Common myeloid progenitor, CD34-positive (primary cell): ENCODE measurements at regions not wholly inside any gene's neighbourhood (a gene's known extent, or its start where the extent isn't known, plus 50 kb on each side); places are given as distances from the start of the nearest gene placed in this dataset.

Experiments used
- CTCF ChIA-PET: fragments of 350-600 bp; sonication (Branson Sonifier 250); formaldehyde crosslinking; loops from one replicate; lab custom pipeline; 2021; ENCODE audit warnings: antibody characterized with exemption; lab: Charles Lee
- POLR2A ChIA-PET: fragments of 350-600 bp; sonication (Branson Sonifier 250); formaldehyde crosslinking; loops from one replicate; lab custom pipeline; 2021; ENCODE audit warnings: antibody characterized with exemption; lab: Charles Lee
- DNase-seq, 3 donors: peaks; one replicate each; pipeline versions ENCODE4 v3.0.0 to v3.0.0-alpha.2; 2013
- H3K27ac ChIP-seq, 2 experiments: 1 replicate in 1 of 2; 2 replicates in 1 of 2; pipeline ENCODE4 v1.7.0; 2013; ENCODE audit warnings: inconsistent platforms in 2 of 2, low read length in 2 of 2, mild to moderate bottlenecking in 2 of 2, low read depth in 1 of 2, moderate library complexity in 1 of 2; ENCODE audit not compliant: severe bottlenecking in 2 of 2, insufficient read depth in 1 of 2, poor library complexity in 1 of 2
- H3K27me3 ChIP-seq, 5 experiments: replicated peaks in 2 of 5; 1 replicate in 3 of 5; 2 replicates in 2 of 5; pipeline versions ENCODE4 v1.6.1 to v1.7.0; 2013; ENCODE audit warnings: low read length in 4 of 5, mild to moderate bottlenecking in 2 of 5, moderate library complexity in 2 of 5, inconsistent platforms in 1 of 5; ENCODE audit not compliant: insufficient read depth in 5 of 5, control insufficient read depth in 4 of 5
- H3K36me3 ChIP-seq, 4 experiments: 1 replicate in 2 of 4; 2 replicates in 2 of 4; pipeline versions ENCODE4 v1.6.1 to v1.7.0; 2013; ENCODE audit warnings: low read length in 3 of 4, control low read depth in 1 of 4, mild to moderate bottlenecking in 1 of 4; ENCODE audit not compliant: control insufficient read depth in 4 of 4, insufficient read depth in 4 of 4
- H3K4me1 ChIP-seq, 4 experiments: 1 replicate in 3 of 4; 2 replicates in 1 of 4; pipeline versions ENCODE4 v1.6.1 to v1.7.1; 2013; ENCODE audit warnings: low read length in 3 of 4, mild to moderate bottlenecking in 3 of 4, control low read depth in 1 of 4, inconsistent platforms in 1 of 4, moderate library complexity in 1 of 4; ENCODE audit not compliant: control insufficient read depth in 4 of 4, insufficient read depth in 4 of 4; ENCODE audit errors: control extremely low read depth in 1 of 4
- H3K4me3 ChIP-seq, 7 experiments: 1 replicate in 4 of 7; 2 replicates in 3 of 7; pipeline versions ENCODE4 v1.5.1 to v1.7.0; 2013; ENCODE audit warnings: mild to moderate bottlenecking in 7 of 7, low read length in 6 of 7, moderate library complexity in 6 of 7, inconsistent platforms in 2 of 7, low read depth in 2 of 7, control low read depth in 1 of 7; ENCODE audit not compliant: insufficient read depth in 4 of 7, control insufficient read depth in 1 of 7; ENCODE audit errors: extremely low read depth in 1 of 7
- H3K9me3 ChIP-seq, 5 experiments: 1 replicate in 4 of 5; 2 replicates in 1 of 5; pipeline versions ENCODE4 v1.6.1 to v1.7.1; 2013; ENCODE audit warnings: low read length in 4 of 5, mild to moderate bottlenecking in 2 of 5, inconsistent platforms in 1 of 5, low read depth in 1 of 5, moderate library complexity in 1 of 5; ENCODE audit not compliant: control insufficient read depth in 4 of 5, insufficient read depth in 2 of 5; ENCODE audit errors: control extremely low read depth in 1 of 5
- WGBS: methylation state at CpG from one replicate; pipeline ENCODE4 v1.1.5; 2013; ENCODE audit not compliant: insufficient coverage; 5-methylcytosine and 5-hydroxymethylcytosine counted together

DNA sequence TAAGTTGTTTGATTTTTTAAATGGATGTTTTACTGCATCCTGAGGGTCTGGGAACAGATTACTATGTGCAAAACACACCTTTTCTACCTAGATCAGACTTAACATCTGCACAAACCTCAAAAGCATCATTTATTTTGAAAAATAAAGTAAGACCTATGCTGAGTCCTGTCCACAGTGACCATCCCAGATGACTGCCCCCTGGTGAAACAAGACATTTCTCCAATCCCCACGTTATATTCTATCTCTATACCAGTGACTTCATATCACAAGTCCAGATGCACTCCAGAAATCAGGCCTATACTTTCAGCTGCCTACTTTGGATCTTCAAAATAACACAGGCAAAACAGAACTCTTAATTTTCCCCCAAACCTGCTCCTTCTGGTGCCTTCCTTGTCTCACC is 143.2 kb downstream of the P2RY1 start:
- H3K9me3 ChIP-seq: peaks cover 0 to 6% (median 0%) of the 10 kb centered on the region in 5 experiments
- peaks cover 0 to 15% (median 4%) of the 10 kb centered on the region in 4 experiments for H3K4me1 ChIP-seq
- CTCF ChIA-PET: no interaction called here
- H3K27me3 ChIP-seq: no peaks in the 10 kb centered on the region
- no peaks in the 10 kb centered on the region for H3K36me3 ChIP-seq
- DNase-seq: no peak
- H3K4me3 ChIP-seq: no peak overlapping the region
- no peak overlapping the region for H3K27ac ChIP-seq
- POLR2A ChIA-PET: no interaction called here
- WGBS: 91% methylated on average over 1 of the region's 1 CpG

DNA sequence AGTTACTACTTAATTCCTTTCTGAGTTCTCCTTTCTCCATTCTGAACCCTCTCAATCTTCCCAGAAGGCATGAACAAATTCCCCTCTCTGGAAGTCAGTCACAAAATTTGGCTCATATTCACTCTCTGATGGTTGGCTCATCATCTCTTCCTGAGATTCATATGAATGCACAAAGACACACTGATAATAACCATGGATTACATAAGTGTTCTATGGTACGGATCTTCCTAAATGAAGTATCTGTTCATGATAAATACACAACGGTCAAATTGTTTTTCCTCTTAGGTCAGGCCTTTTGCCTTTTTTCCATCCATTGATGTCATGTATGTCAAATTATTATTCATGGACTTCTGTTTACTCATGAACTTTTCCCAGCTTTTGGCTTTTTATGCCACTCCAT is 162.6 kb downstream of the P2RY1 start:
- Histone ChIP-seq H3K4me3 (no peak overlapping the region), H3K27ac (no peak overlapping the region), H3K27me3 (no peaks in the 10 kb centered on the region), H3K4me1 (no peaks in the 10 kb centered on the region), H3K36me3 (no peaks in the 10 kb centered on the region), H3K9me3 (no peaks in the 10 kb centered on the region)
- ChIA-PET CTCF (interaction anchor here (1.2 kb wide), 1 partner anchor 11 kb away, joined by 3 read pairs; no protein-coding TSS in a partner anchor), POLR2A (no interaction called here)
- no peak for DNase-seq
- no CpG with 5 or more reads among the region's 2 CpGs for WGBS

DNA sequence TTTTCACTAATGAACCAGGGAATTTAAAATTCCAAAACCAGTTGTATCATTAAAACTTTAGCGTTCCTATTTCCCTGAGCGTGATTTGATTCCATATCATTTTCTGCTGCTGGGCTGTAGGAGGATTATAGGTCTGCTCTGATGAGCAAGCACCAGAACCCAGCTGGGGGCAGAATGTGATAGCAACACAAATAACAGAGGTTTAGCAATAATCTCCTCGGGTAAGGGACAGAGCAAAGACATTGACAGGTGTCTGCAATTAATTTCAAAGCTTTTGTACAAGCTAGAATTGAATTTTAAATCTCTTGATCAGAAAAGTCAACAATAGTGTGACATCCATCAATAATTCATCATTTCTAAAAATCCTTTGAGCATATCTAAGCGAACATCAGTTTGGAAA is 163.4 kb upstream of the RAP2B start:
- POLR2A ChIA-PET: no interaction called here
- H3K27ac ChIP-seq: no peak overlapping the region
- no peaks in the 10 kb centered on the region for H3K9me3 ChIP-seq
- H3K4me3 ChIP-seq: no peak overlapping the region
- H3K4me1 ChIP-seq: no peaks in the 10 kb centered on the region
- no CpG with 5 or more reads among the region's 4 CpGs for WGBS
- no peaks in the 10 kb centered on the region for H3K27me3 ChIP-seq
- no peaks in the 10 kb centered on the region for H3K36me3 ChIP-seq
- DNase-seq: no peak
- CTCF ChIA-PET: interaction anchor here (1.2 kb wide), 1 partner anchor 10 kb away, joined by 3 read pairs; no protein-coding TSS in a partner anchor

DNA sequence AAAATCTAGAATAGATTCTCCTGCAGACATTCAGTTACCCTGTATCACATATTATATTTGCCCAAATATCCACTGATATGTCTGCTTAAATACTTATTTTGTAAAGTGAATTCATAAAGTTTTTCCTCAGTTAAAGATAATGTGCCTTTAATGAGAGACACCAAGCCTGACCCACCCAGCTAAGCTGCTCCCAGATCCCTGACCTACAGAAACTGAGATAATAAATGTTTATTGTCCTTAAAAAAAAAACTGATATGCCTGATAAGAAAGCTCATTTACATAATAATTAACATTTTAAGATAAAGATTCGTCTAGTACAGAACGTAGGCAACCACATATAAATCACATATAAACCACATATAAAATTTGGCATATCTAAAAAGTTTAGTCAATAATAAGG is 161.7 kb upstream of the RAP2B start:
- H3K27ac ChIP-seq: no peak overlapping the region
- no peaks in the 10 kb centered on the region for H3K9me3 ChIP-seq
- no peaks in the 10 kb centered on the region for H3K27me3 ChIP-seq
- no peaks in the 10 kb centered on the region for H3K4me1 ChIP-seq
- WGBS: no CpG with 5 or more reads among the region's 2 CpGs
- no peaks in the 10 kb centered on the region for H3K36me3 ChIP-seq
- ChIA-PET POLR2A (interaction anchor here (0.6 kb wide), 1 partner anchor 529 kb away, joined by 3 read pairs; no protein-coding TSS in a partner anchor), CTCF (no interaction called here)
- DNase-seq: no peak
- H3K4me3 ChIP-seq: no peak overlapping the region

DNA sequence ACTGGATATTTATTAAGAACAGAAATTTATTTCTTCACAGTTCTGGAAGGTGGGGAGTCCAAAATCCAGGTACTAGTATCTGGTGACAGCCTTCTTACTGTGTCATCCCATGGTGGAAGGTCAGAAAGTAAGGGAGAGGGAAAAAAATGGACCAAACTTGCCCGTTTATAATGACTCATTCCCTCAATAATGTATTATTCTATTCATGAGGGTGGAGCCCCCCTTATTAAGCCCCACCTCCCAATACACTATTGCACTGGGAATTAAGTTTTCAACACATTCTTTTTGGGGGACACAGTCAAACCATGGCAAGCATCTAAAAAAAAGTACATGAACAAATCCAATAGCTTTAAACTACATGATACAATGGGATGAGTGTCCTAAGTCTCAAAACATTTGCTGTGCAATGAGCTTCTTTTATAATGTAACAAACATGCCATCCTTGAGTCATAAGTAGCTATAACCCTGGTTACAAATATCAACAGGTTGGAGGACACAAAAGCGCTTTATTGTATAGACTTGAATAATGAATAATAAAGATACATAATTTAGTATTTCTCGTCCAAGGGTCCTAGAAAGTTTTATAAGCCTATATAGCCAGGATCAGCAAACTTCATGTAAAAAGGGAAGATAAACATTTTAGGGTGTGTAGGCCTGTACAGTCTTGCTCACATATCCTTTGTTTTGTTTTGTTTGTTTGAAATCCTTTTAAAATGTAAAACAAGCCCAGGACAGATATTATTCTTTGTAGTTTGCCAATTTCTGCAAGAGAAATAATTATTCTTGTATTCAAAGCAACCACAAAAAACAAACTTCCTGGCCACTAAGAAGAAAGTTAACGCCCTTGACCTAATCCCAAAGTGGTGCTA is 160.6 kb upstream of the RAP2B start:
- no peaks in the 10 kb centered on the region for H3K9me3 ChIP-seq
- no peaks in the 10 kb centered on the region for H3K36me3 ChIP-seq
- no peak overlapping the region for H3K4me3 ChIP-seq
- H3K27ac ChIP-seq: no peak overlapping the region
- ChIA-PET POLR2A (no interaction called here), CTCF (no interaction called here)
- no peaks in the 10 kb centered on the region for H3K27me3 ChIP-seq
- H3K4me1 ChIP-seq: no peaks in the 10 kb centered on the region
- WGBS: no CpG with 5 or more reads among the region's 4 CpGs
- no peak for DNase-seq

DNA sequence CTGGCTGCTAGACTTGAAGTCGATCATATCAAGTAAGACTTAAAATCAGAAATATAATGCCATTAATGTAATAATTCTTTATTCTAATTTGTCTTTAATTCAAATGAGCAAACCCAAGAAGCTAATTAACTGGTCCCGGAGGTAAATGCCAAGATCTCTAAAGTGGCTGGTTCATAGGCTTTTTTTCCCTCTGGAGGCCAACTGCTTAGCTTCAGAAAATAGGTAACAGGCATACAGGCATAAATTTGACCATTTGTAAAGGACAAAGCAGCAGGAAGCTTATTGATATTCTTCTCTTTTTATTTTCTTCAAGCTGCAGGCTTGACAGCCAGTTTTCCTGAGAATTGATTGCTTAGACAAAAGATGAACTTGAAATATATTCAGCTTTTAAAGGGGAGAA is 158.6 kb upstream of the RAP2B start:
- Histone ChIP-seq H3K36me3 (no peaks in the 10 kb centered on the region), H3K4me1 (no peaks in the 10 kb centered on the region), H3K27ac (no peak overlapping the region), H3K4me3 (no peak overlapping the region), H3K27me3 (no peaks in the 10 kb centered on the region), H3K9me3 (no peaks in the 10 kb centered on the region)
- no peak for DNase-seq
- 100% methylated on average over 1 of the region's 2 CpGs for WGBS
- CTCF ChIA-PET: no interaction called here
- POLR2A ChIA-PET: no interaction called here

DNA sequence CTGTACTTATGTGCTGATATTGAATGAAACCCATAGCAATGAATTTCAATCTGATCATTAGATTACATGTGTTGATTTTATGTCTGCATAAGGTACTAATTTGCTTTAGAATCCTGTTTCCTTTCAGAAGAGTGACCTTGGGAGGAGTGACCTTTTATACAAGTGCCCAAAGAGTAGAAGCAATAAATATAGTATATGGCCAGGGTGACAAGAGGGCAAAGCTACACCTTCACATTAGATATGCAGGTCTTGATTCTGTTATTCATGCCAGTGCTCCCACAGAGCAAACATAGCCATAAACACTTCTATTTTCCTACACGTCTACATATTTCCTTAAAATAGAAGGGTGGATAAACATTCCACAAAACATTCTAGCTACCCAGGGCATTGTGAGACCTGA is 158.2 kb upstream of the RAP2B start:
- no peak for DNase-seq
- H3K4me3 ChIP-seq: no peak overlapping the region
- no CpG with 5 or more reads among the region's 1 CpG for WGBS
- no peak overlapping the region for H3K27ac ChIP-seq
- no peaks in the 10 kb centered on the region for H3K27me3 ChIP-seq
- no peaks in the 10 kb centered on the region for H3K36me3 ChIP-seq
- H3K9me3 ChIP-seq: no peaks in the 10 kb centered on the region
- ChIA-PET POLR2A (no interaction called here), CTCF (no interaction called here)
- H3K4me1 ChIP-seq: no peaks in the 10 kb centered on the region
